ENCODE measurements at regions not wholly inside any gene's neighbourhood (a gene's known extent, or its start where the extent isn't known, plus 50 kb on each side); places are given as distances from the start of the nearest gene placed in this dataset.
"Not testable (repeated sequence)": the region's sequence is repeated elsewhere in the genome, so short reads cannot be mapped to it uniquely, and the experiment has no call there.

GRCh38 chr21:8987896-8988295, 1533.5 kb upstream of the TPTE start:
- H3K9me3 Mint-ChIP-seq (ENCODE audit: low read depth), result peaks cover 43% of the 10 kb centered on the region
- H3K4me1 Mint-ChIP-seq (ENCODE audit: low read depth); H3K4me3 Mint-ChIP-seq (ENCODE audit: low read depth); DNase-seq (ENCODE audit: low spot score, unreplicated experiment); H3K27ac Mint-ChIP-seq; H3K27me3 Mint-ChIP-seq: not testable (repeated sequence)
- H3K36me3 Mint-ChIP-seq (ENCODE audit: insufficient read depth), result peaks cover 28% of the 10 kb centered on the region

- no peak for DNase-seq (ENCODE audit: low spot score, unreplicated experiment)
- H3K9me3 Mint-ChIP-seq (ENCODE audit: low read depth), result peaks cover 51% of the 10 kb centered on the region
Measured at GRCh38 chr21:8988696-8989095, 1532.7 kb upstream of the TPTE start.

GRCh38 chr21:8989261-8989711, 1532.1 kb upstream of the TPTE start:
- peaks cover 36% of the 10 kb centered on the region for H3K36me3 Mint-ChIP-seq (ENCODE audit: insufficient read depth)

More at GRCh38 chr21:8988696-8989095, 1532.7 kb upstream of the TPTE start:
- H3K27ac Mint-ChIP-seq, result no peak overlapping the region
- no peak overlapping the region for H3K4me3 Mint-ChIP-seq (ENCODE audit: low read depth)
- no peaks in the 10 kb centered on the region for H3K4me1 Mint-ChIP-seq (ENCODE audit: low read depth)
- no peak for TF ChIP-seq CTCF (IDR thresholded peaks at IDR 0.05; ENCODE audit: unreplicated experiment)
- no peaks in the 10 kb centered on the region for H3K27me3 Mint-ChIP-seq
- H3K36me3 Mint-ChIP-seq (ENCODE audit: insufficient read depth), result peaks cover 35% of the 10 kb centered on the region

GRCh38 chr21:8989721-8990325, 1531.6 kb upstream of the TPTE start:
- peaks cover 63% of the 10 kb centered on the region for H3K9me3 Mint-ChIP-seq (ENCODE audit: low read depth)
- H3K4me3 Mint-ChIP-seq (ENCODE audit: low read depth), result no peak overlapping the region
- H3K27me3 Mint-ChIP-seq, result no peaks in the 10 kb centered on the region
- no peak overlapping the region for H3K27ac Mint-ChIP-seq
- no peak for TF ChIP-seq CTCF (IDR thresholded peaks at IDR 0.05; ENCODE audit: unreplicated experiment)
- DNase-seq (ENCODE audit: low spot score, unreplicated experiment), result no peak
- no peaks in the 10 kb centered on the region for H3K4me1 Mint-ChIP-seq (ENCODE audit: low read depth)
- H3K36me3 Mint-ChIP-seq (ENCODE audit: insufficient read depth), result peaks cover 37% of the 10 kb centered on the region

More at GRCh38 chr21:8989261-8989711, 1532.1 kb upstream of the TPTE start:
- DNase-seq (ENCODE audit: low spot score, unreplicated experiment), result no peak
- Mint-ChIP-seq H3K27ac (no peak overlapping the region), H3K4me1 (ENCODE audit: low read depth) (no peaks in the 10 kb centered on the region), H3K4me3 (ENCODE audit: low read depth) (no peak overlapping the region), H3K27me3 (no peaks in the 10 kb centered on the region), H3K9me3 (ENCODE audit: low read depth) (peaks cover 57% of the 10 kb centered on the region)
- no peak for TF ChIP-seq CTCF (IDR thresholded peaks at IDR 0.05; ENCODE audit: unreplicated experiment)

GRCh38 chr21:8990326-8991087, 1530.9 kb upstream of the TPTE start:
- peaks cover 69% of the 10 kb centered on the region for H3K9me3 Mint-ChIP-seq (ENCODE audit: low read depth)
- no peak overlapping the region for H3K27ac Mint-ChIP-seq
- no peaks in the 10 kb centered on the region for H3K4me1 Mint-ChIP-seq (ENCODE audit: low read depth)
- no peak overlapping the region for H3K4me3 Mint-ChIP-seq (ENCODE audit: low read depth)
- DNase-seq (ENCODE audit: low spot score, unreplicated experiment), result no peak
- H3K27me3 Mint-ChIP-seq, result no peaks in the 10 kb centered on the region
- no peak for TF ChIP-seq CTCF (IDR thresholded peaks at IDR 0.05; ENCODE audit: unreplicated experiment)
- H3K36me3 Mint-ChIP-seq (ENCODE audit: insufficient read depth), result peaks cover 38% of the 10 kb centered on the region
